Endodermal cell (in vitro differentiated cells): ENCODE measurements at regions not wholly inside any gene's neighbourhood (a gene's known extent, or its start where the extent isn't known, plus 50 kb on each side); places are given as distances from the start of the nearest gene placed in this dataset.

Experiments used
- DNase-seq: peaks from one replicate; pipeline ENCODE4 v3.0.0-alpha.2; 2017
- H3K27ac ChIP-seq: 2 replicates; pipeline ENCODE4 v1.5.1; 2013; ENCODE audit warnings: mild to moderate bottlenecking, low read depth, low read length, moderate library complexity
- H3K27me3 ChIP-seq: 2 replicates; pipeline ENCODE4 v1.6.1; 2013; ENCODE audit warnings: mild to moderate bottlenecking, low read length, moderate library complexity; ENCODE audit not compliant: insufficient read depth, control insufficient read depth, poor library complexity, severe bottlenecking
- H3K36me3 ChIP-seq: 2 replicates; pipeline ENCODE4 v1.7.0; 2013; ENCODE audit warnings: mild to moderate bottlenecking, low read length, moderate library complexity; ENCODE audit not compliant: control insufficient read depth, insufficient read depth
- H3K4me1 ChIP-seq: one replicate; pipeline ENCODE4 v1.7.0; 2013; ENCODE audit warnings: low read length; ENCODE audit not compliant: control insufficient read depth, insufficient read depth
- H3K4me3 ChIP-seq: 2 replicates; pipeline ENCODE4 v1.5.1; 2013; ENCODE audit warnings: mild to moderate bottlenecking, low read length, moderate library complexity
- H3K9ac ChIP-seq: 2 replicates; pipeline ENCODE4 v1.6.1; 2013; ENCODE audit warnings: mild to moderate bottlenecking, low read length, moderate library complexity; ENCODE audit not compliant: poor library complexity, severe bottlenecking; ENCODE audit errors: extremely low read depth
- H3K9me3 ChIP-seq: 2 replicates; pipeline ENCODE4 v1.6.1; 2013; ENCODE audit warnings: mild to moderate bottlenecking, low read length, moderate library complexity; ENCODE audit not compliant: control insufficient read depth
- H3K27ac Mint-ChIP-seq: 2 replicates; pipeline ENCODE4 v1.8.0; 2020; ENCODE audit warnings: mixed read lengths
- H3K27me3 Mint-ChIP-seq: 2 replicates; pipeline ENCODE4 v1.8.0; 2021; ENCODE audit warnings: mild to moderate bottlenecking, mixed read lengths; ENCODE audit not compliant: insufficient read depth
- H3K36me3 Mint-ChIP-seq: 2 replicates; pipeline ENCODE4 v1.8.0; 2020; ENCODE audit warnings: low read depth, mixed read lengths
- H3K4me1 Mint-ChIP-seq: 2 replicates; pipeline ENCODE4 v1.8.0; 2020; ENCODE audit warnings: mixed read lengths
- H3K4me3 Mint-ChIP-seq: 2 replicates; pipeline ENCODE4 v1.8.0; 2020; ENCODE audit warnings: mild to moderate bottlenecking, moderate library complexity, mixed read lengths
- H3K9me3 Mint-ChIP-seq: 2 replicates; pipeline ENCODE4 v1.8.0; 2020; ENCODE audit warnings: mild to moderate bottlenecking, mixed read lengths
- WGBS, 2 experiments: methylation state at CpG; one replicate each; pipeline versions ENCODE4 v1.1.5 to v1.1.7; 2013; ENCODE audit warnings: missing lambda C conversion rate in 2 of 2, mixed read lengths in 1 of 2; ENCODE audit not compliant: insufficient coverage in 1 of 2, insufficient read length in 1 of 2; 5-methylcytosine and 5-hydroxymethylcytosine counted together
- TF ChIP-seq, protein P1 (sequence below): fragments of 200-600 bp; sonication (generic); conservative IDR thresholded peaks from 2 replicates; pipeline ENCODE4 v1.5.0; 2021; ENCODE audit warnings: antibody characterized with exemption, mild to moderate bottlenecking

DNA sequence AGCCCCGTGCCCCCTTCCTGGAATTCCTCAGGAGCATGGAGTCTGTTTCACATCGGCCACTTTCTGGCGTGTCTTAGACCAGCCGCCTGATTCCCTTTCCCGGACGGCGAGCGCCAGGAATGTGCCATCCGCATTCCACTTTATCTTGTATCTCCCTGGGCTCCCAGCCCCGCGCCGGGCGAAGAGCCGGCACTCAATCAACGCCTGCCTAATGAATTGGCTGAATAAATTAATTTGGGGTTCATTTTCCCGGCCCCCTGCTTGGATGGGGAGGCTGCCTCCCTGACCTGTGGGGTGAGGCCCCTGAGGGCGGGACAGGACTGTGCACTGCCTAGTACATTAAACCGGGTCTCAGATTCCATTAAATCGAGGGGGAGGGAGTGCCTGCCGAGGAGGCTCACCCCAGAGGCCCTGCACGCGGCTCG lies 282.3 kb upstream of the TNRC6C start:
- no peak overlapping the region for H3K27ac Mint-ChIP-seq
- Histone ChIP-seq H3K4me1 (no peaks in the 10 kb centered on the region), H3K9me3 (no peaks in the 10 kb centered on the region), H3K4me3 (no peak overlapping the region), H3K27ac (peak overlapping the region; percentile 49), H3K9ac (no peak overlapping the region), H3K27me3 (no peaks in the 10 kb centered on the region), H3K36me3 (no peaks in the 10 kb centered on the region)
- 85 to 93% methylated on average over 19 to 23 of the region's 23 CpGs for WGBS, 2 experiments
- H3K36me3 Mint-ChIP-seq: no peaks in the 10 kb centered on the region
- peaks cover 12% of the 10 kb centered on the region for H3K27me3 Mint-ChIP-seq
- H3K4me1 Mint-ChIP-seq: no peaks in the 10 kb centered on the region
- H3K4me3 Mint-ChIP-seq: no peak overlapping the region
- no peak for DNase-seq
- H3K9me3 Mint-ChIP-seq: no peaks in the 10 kb centered on the region
- TF ChIP-seq, protein P1, sequence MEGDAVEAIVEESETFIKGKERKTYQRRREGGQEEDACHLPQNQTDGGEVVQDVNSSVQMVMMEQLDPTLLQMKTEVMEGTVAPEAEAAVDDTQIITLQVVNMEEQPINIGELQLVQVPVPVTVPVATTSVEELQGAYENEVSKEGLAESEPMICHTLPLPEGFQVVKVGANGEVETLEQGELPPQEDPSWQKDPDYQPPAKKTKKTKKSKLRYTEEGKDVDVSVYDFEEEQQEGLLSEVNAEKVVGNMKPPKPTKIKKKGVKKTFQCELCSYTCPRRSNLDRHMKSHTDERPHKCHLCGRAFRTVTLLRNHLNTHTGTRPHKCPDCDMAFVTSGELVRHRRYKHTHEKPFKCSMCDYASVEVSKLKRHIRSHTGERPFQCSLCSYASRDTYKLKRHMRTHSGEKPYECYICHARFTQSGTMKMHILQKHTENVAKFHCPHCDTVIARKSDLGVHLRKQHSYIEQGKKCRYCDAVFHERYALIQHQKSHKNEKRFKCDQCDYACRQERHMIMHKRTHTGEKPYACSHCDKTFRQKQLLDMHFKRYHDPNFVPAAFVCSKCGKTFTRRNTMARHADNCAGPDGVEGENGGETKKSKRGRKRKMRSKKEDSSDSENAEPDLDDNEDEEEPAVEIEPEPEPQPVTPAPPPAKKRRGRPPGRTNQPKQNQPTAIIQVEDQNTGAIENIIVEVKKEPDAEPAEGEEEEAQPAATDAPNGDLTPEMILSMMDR: no peak

DNA sequence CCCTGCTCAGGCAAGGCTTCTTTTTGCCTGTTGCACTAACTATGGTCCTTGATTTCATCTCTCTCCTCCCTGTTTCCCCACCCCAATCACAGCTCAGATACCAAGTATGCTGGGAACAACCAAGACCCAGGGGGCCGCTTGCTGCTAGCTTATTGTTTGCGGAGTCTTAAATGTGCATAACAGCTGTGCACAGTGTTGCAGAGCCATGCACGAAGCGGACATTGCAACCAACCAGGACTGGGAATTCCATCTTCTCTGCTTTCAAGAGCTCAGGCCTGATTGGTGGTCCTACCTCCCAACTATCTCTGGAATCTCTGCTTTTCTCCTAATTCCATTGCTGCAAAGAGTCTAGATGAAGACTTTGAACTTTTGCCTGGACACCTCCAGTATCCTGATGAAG lies 281.3 kb upstream of the TNRC6C start:
- Mint-ChIP-seq H3K36me3 (no peaks in the 10 kb centered on the region), H3K9me3 (no peaks in the 10 kb centered on the region), H3K4me3 (no peak overlapping the region), H3K27me3 (peaks cover 12% of the 10 kb centered on the region), H3K4me1 (no peaks in the 10 kb centered on the region), H3K27ac (no peak overlapping the region)
- Histone ChIP-seq H3K9me3 (no peaks in the 10 kb centered on the region), H3K36me3 (no peaks in the 10 kb centered on the region), H3K4me3 (no peak overlapping the region), H3K27ac (no peak overlapping the region), H3K4me1 (no peaks in the 10 kb centered on the region), H3K9ac (no peak overlapping the region), H3K27me3 (no peaks in the 10 kb centered on the region)
- TF ChIP-seq, protein P1: no peak
- 89 to 94% methylated on average over 4 of the region's 4 CpGs for WGBS, 2 experiments
- DNase-seq: no peak

DNA sequence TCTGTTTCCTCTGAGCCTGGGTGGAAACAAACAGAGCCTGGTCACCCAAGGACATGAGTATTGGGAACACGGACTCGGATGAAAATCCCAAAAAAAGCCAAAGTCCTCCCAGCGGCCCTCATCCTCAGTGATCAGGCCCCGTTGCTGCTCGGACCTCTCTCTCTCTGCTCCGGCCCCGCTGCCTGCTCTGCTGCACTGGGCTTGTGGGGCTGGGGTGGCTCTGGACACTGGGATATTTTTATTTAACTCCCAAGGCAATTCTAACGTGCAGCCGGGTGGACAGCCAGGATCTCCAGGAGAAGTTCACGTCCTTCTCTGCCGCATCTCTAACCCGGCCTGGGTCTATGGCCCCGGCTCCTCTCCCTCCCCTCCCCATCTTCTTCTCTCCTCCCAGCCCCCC lies 280.9 kb upstream of the TNRC6C start:
- Histone ChIP-seq H3K4me3 (no peak overlapping the region), H3K27ac (no peak overlapping the region), H3K4me1 (no peaks in the 10 kb centered on the region), H3K9me3 (no peaks in the 10 kb centered on the region), H3K9ac (no peak overlapping the region), H3K27me3 (no peaks in the 10 kb centered on the region), H3K36me3 (no peaks in the 10 kb centered on the region)
- H3K4me3 Mint-ChIP-seq: no peak overlapping the region
- H3K36me3 Mint-ChIP-seq: no peaks in the 10 kb centered on the region
- TF ChIP-seq, protein P1: no peak
- no peak overlapping the region for H3K27ac Mint-ChIP-seq
- 91 to 95% methylated on average over 4 to 13 of the region's 13 CpGs for WGBS, 2 experiments
- peaks cover 9% of the 10 kb centered on the region for H3K27me3 Mint-ChIP-seq
- no peaks in the 10 kb centered on the region for H3K4me1 Mint-ChIP-seq
- H3K9me3 Mint-ChIP-seq: no peaks in the 10 kb centered on the region
- no peak for DNase-seq
